Mammary epithelial cell (primary cell): ENCODE measurements at regions not wholly inside any gene's neighbourhood (a gene's known extent, or its start where the extent isn't known, plus 50 kb on each side); places are given as distances from the start of the nearest gene placed in this dataset.

Experiments used
- EZH2 ChIP-seq: IDR thresholded peaks from 2 replicates; pipeline ENCODE4 v1.6.1; 2012; ENCODE audit warnings: low read length, inconsistent platforms, borderline replicate concordance
- TF ChIP-seq, protein P1 (sequence below), 2 donors: IDR thresholded peaks in 1 of 2; conservative IDR thresholded peaks in 1 of 2; 2 replicates each; pipeline ENCODE4 v1.5.1; 2011 to 2012; ENCODE audit warnings: inconsistent platforms in 2 of 2, low read length in 2 of 2, mild to moderate bottlenecking in 2 of 2, control low read depth in 1 of 2, low read depth in 1 of 2; ENCODE audit not compliant: insufficient read depth in 1 of 2; ENCODE audit errors: extremely low read depth in 1 of 2

GRCh38 chr18:5630900-5631413, 87.2 kb upstream of the EPB41L3 start:
- TF ChIP-seq, protein P1, sequence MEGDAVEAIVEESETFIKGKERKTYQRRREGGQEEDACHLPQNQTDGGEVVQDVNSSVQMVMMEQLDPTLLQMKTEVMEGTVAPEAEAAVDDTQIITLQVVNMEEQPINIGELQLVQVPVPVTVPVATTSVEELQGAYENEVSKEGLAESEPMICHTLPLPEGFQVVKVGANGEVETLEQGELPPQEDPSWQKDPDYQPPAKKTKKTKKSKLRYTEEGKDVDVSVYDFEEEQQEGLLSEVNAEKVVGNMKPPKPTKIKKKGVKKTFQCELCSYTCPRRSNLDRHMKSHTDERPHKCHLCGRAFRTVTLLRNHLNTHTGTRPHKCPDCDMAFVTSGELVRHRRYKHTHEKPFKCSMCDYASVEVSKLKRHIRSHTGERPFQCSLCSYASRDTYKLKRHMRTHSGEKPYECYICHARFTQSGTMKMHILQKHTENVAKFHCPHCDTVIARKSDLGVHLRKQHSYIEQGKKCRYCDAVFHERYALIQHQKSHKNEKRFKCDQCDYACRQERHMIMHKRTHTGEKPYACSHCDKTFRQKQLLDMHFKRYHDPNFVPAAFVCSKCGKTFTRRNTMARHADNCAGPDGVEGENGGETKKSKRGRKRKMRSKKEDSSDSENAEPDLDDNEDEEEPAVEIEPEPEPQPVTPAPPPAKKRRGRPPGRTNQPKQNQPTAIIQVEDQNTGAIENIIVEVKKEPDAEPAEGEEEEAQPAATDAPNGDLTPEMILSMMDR (conservative IDR thresholded peaks at IDR 0.05 in 1 of 2, IDR thresholded peaks at IDR 0.05 in 1 of 2; ENCODE audit: extremely low read depth in 1 of 2, insufficient read depth in 1 of 2, low read depth in 1 of 2, low read length in 2 of 2), result no peak
- TF ChIP-seq EZH2, result no peak
